Spleen (tissue), 7 donors: ENCODE measurements at regions not wholly inside any gene's neighbourhood (a gene's known extent, or its start where the extent isn't known, plus 50 kb on each side); places are given as distances from the start of the nearest gene placed in this dataset.

ENCODE experiments used
- POLR2AphosphoS5 ChIP-seq, 3 donors: sonication (generic); formaldehyde crosslinking; IDR thresholded peaks; one replicate each; pipeline ENCODE4 v1.5.1; 2017; ENCODE audit warnings: antibody characterized with exemption in 3 of 3
- TF ChIP-seq, protein P1 (sequence below), 11 experiments: fragments of 200-600 bp in 7 of 11; fragments of 450-650 bp in 4 of 11; sonication (generic) in 4 of 11; IDR thresholded peaks in 8 of 11; conservative IDR thresholded peaks in 3 of 11; 1 replicate in 7 of 11; 2 replicates in 4 of 11; pipeline versions ENCODE4 v1.4.0 to v1.8.0; 2016 to 2021; ENCODE audit warnings: antibody characterized with exemption in 11 of 11, inconsistent platforms in 4 of 11, mild to moderate bottlenecking in 1 of 11
- donor health status: DM: no; HTN: no; CAD: no; lungs with moderate emphysema.
- donor health status: DM: no; HTN: no; CAD: no.
- donor health status: DM: no; HTN: no; CAD: no.

DNA sequence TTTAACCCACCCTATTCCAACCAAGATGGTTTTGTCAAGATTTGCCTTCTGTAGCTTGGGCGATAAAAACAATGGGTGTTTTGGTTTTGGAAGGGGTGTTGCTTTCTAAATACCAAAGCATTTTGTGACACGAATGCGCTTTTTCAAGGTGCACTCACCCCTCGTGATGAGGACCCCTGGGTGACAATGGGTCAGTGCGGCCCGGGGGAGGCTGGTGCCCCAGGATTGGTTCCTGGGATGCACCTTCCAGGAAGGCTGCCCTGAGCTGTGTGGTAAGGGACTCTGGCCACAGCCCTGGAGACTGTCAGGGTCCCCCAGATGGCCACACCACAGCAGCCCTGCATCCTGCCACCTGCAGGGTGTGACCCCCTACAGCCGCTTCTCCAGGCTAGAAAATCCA is 180.6 kb upstream of the MYL2 start:
- TF ChIP-seq POLR2AphosphoS5 (IDR thresholded peaks at IDR 0.05) = no peak
- TF ChIP-seq, protein P1, sequence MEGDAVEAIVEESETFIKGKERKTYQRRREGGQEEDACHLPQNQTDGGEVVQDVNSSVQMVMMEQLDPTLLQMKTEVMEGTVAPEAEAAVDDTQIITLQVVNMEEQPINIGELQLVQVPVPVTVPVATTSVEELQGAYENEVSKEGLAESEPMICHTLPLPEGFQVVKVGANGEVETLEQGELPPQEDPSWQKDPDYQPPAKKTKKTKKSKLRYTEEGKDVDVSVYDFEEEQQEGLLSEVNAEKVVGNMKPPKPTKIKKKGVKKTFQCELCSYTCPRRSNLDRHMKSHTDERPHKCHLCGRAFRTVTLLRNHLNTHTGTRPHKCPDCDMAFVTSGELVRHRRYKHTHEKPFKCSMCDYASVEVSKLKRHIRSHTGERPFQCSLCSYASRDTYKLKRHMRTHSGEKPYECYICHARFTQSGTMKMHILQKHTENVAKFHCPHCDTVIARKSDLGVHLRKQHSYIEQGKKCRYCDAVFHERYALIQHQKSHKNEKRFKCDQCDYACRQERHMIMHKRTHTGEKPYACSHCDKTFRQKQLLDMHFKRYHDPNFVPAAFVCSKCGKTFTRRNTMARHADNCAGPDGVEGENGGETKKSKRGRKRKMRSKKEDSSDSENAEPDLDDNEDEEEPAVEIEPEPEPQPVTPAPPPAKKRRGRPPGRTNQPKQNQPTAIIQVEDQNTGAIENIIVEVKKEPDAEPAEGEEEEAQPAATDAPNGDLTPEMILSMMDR (IDR thresholded peaks at IDR 0.05 in 8 of 11, conservative IDR thresholded peaks at IDR 0.05 in 3 of 11) = no peak
